Mesendoderm (in vitro differentiated cells): ENCODE measurements at regions not wholly inside any gene's neighbourhood (a gene's known extent, or its start where the extent isn't known, plus 50 kb on each side); places are given as distances from the start of the nearest gene placed in this dataset.
A peak's percentile ranks its signal among the peaks of the same experiment; 100 is the strongest.

Source experiments
- DNase-seq: peaks from one replicate; pipeline ENCODE4 v3.0.0; 2013
- H2AK5ac ChIP-seq: 2 replicates; pipeline ENCODE4 v1.6.1; 2013; ENCODE audit warnings: low read length, inconsistent platforms
- H2BK120ac ChIP-seq: 2 replicates; pipeline ENCODE4 v1.6.1; 2013; ENCODE audit warnings: low read depth, mild to moderate bottlenecking, low read length, moderate library complexity, mixed read lengths
- H2BK15ac ChIP-seq: replicated peaks from 2 replicates; pipeline ENCODE4 v1.6.1; 2013; ENCODE audit warnings: low read depth, mild to moderate bottlenecking, moderate library complexity
- H2BK5ac ChIP-seq: 2 replicates; pipeline ENCODE4 v1.6.1; 2013; ENCODE audit warnings: low read length, inconsistent platforms
- H3K18ac ChIP-seq: 2 replicates; pipeline ENCODE4 v1.6.1; 2013; ENCODE audit warnings: mild to moderate bottlenecking, low read length, mixed read lengths
- H3K23ac ChIP-seq: one replicate; pipeline ENCODE4 v1.6.1; 2013; ENCODE audit warnings: low read length
- H3K27ac ChIP-seq: 2 replicates; pipeline ENCODE4 v1.5.1; 2013; ENCODE audit warnings: low read depth, mild to moderate bottlenecking, inconsistent platforms, low read length, moderate library complexity
- H3K27me3 ChIP-seq: 2 replicates; pipeline ENCODE4 v1.6.1; 2013; ENCODE audit warnings: low read length, control low read depth, mild to moderate bottlenecking, inconsistent platforms; ENCODE audit not compliant: insufficient read depth, poor library complexity
- H3K36me3 ChIP-seq: 2 replicates; pipeline ENCODE4 v1.6.1; 2013; ENCODE audit warnings: low read length, inconsistent platforms; ENCODE audit not compliant: control insufficient read depth, insufficient read depth
- H3K4ac ChIP-seq: one replicate; pipeline ENCODE4 v1.6.1; 2013; ENCODE audit warnings: low read depth, mild to moderate bottlenecking, low read length, moderate library complexity
- H3K4me1 ChIP-seq: 2 replicates; pipeline ENCODE4 v1.6.1; 2013; ENCODE audit warnings: low read depth, low read length, inconsistent platforms; ENCODE audit not compliant: control insufficient read depth
- H3K4me2 ChIP-seq: 2 replicates; pipeline ENCODE4 v1.6.1; 2013; ENCODE audit warnings: low read length
- H3K4me3 ChIP-seq: 2 replicates; pipeline ENCODE4 v1.5.1; 2013; ENCODE audit warnings: mild to moderate bottlenecking, low read length
- H3K56ac ChIP-seq: one replicate; pipeline ENCODE4 v1.6.1; 2013; ENCODE audit warnings: low read length
- H3K79me1 ChIP-seq: 2 replicates; pipeline ENCODE4 v1.6.1; 2013; ENCODE audit warnings: low read length, inconsistent platforms
- H3K79me2 ChIP-seq: 2 replicates; pipeline ENCODE4 v1.6.1; 2013; ENCODE audit warnings: mild to moderate bottlenecking, low read length; ENCODE audit not compliant: control insufficient read depth, insufficient read depth
- H3K9ac ChIP-seq: 2 replicates; pipeline ENCODE4 v1.6.1; 2013; ENCODE audit warnings: low read length, inconsistent platforms
- H4K5ac ChIP-seq: one replicate; pipeline ENCODE4 v1.6.1; 2013; ENCODE audit warnings: low read length
- H4K8ac ChIP-seq: one replicate; pipeline ENCODE4 v1.6.1; 2013; ENCODE audit warnings: low read depth, mild to moderate bottlenecking, control low read depth, low read length, moderate library complexity
- WGBS: extraction: QIAGEN DNeasy Blood & Tissue Kit; methylation state at CpG from one replicate; pipeline ENCODE4 v1.1.7; 2013; ENCODE audit warnings: low lambda C conversion rate, missing lambda C conversion rate; ENCODE audit not compliant: insufficient coverage; ENCODE audit errors: extremely low coverage; 5-methylcytosine and 5-hydroxymethylcytosine counted together

DNA sequence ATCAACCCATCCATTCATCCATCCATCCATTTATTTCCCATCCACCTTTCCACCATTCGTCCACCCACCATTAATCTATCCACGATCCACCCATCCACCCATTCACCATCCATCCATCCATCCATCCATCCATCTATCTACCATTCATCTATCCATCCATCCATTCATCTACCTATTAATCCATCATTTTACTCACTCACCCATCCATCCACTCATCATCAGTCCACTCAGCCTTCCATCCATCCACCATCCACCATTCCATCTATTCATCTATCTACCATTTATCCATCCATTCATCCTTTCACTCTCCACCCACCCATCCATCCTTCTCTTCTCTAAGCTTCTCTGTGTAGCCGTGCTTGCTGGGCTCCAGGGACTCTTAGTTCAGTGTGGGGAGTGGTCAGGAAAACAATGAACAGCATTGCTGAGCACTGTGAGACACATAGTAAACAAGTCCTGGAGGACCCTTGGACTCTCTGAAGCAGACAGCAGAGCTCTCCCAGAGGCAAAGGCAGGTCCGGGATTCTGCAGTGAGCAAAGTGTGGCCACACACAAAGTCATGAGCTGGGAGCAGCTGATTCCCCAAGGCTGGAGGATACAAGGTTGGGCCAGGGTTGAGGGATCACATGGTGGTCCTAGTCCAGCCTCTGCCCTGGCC, 642.2 kb downstream of the BRD1 start:
- H3K4me1 ChIP-seq = no peaks in the 10 kb centered on the region
- no peaks in the 10 kb centered on the region for H3K79me1 ChIP-seq
- no peak for DNase-seq

DNA sequence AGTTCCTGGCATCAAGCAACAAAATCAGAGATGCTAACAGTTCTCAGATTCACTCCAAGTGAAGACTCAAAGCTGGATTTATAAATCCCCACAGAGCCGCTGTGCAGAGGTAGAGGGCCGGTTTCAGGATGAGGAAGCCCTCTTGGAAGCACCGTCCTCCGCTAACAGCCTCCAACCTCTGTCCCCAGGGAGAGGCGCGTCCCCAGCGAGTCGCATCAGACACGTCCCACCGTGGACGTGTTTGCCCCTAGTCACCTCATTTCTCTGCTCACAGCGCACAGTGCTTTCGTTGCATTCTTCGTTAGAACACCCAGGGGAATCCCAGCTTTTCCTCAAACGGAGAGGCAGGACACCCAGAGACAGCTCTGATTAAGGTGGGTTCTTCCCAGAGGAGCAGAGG, 642.9 kb downstream of the BRD1 start:
- Histone ChIP-seq H3K4ac (no peak overlapping the region), H3K36me3 (no peaks in the 10 kb centered on the region), H3K4me2 (no peak overlapping the region), H3K79me1 (no peaks in the 10 kb centered on the region), H2BK120ac (no peak overlapping the region), H2BK5ac (no peak overlapping the region), H3K56ac (no peak overlapping the region), H2AK5ac (no peak overlapping the region), H3K4me1 (no peaks in the 10 kb centered on the region), H2BK15ac (no peak overlapping the region), H3K18ac (no peak overlapping the region), H4K5ac (no peak overlapping the region), H3K79me2 (no peaks in the 10 kb centered on the region), H3K23ac (no peak overlapping the region), H3K27ac (no peak overlapping the region), H3K27me3 (no peaks in the 10 kb centered on the region), H3K9ac (no peak overlapping the region), H4K8ac (no peak overlapping the region), H3K4me3 (no peak overlapping the region)
- no CpG with 5 or more reads among the region's 15 CpGs for WGBS
- DNase-seq = no peak

More for the DNA sequence above, 642.2 kb downstream of the BRD1 start:
- Histone ChIP-seq H2BK5ac (no peak overlapping the region), H3K27ac (no peak overlapping the region), H4K5ac (no peak overlapping the region), H3K9ac (no peak overlapping the region), H3K4ac (no peak overlapping the region), H3K23ac (no peak overlapping the region), H2BK120ac (no peak overlapping the region), H3K27me3 (no peaks in the 10 kb centered on the region), H3K56ac (no peak overlapping the region), H3K18ac (no peak overlapping the region), H3K79me2 (no peaks in the 10 kb centered on the region), H3K36me3 (no peaks in the 10 kb centered on the region), H2BK15ac (no peak overlapping the region), H3K4me3 (no peak overlapping the region), H4K8ac (no peak overlapping the region), H3K4me2 (no peak overlapping the region), H2AK5ac (no peak overlapping the region)
- WGBS = 100% methylated on average over 1 of the region's 4 CpGs

DNA sequence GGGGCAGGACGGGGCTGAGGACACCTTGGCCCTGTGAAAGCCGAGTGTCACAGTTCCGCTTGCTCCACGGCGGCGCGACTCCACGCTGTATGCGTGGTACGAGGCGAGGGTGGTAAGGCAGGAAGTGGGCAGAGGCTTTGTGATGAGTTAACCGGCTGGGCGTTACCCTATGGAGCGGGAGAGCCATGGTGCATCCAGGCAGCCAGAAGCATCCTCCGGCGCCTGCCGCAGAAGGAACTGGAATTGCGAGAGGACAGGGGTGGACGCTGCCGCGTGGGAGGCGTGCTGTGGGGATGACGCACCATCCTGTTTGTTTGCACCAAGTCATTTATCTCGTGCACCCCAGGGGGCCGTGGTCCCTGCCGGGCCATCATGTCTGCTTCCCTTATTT, 643.9 kb downstream of the BRD1 start:
- Histone ChIP-seq H2AK5ac (no peak overlapping the region), H2BK15ac (no peak overlapping the region), H3K9ac (no peak overlapping the region), H3K36me3 (no peaks in the 10 kb centered on the region), H4K5ac (no peak overlapping the region), H3K79me1 (no peaks in the 10 kb centered on the region), H4K8ac (no peak overlapping the region), H3K4me3 (no peak overlapping the region), H2BK120ac (no peak overlapping the region), H3K18ac (no peak overlapping the region), H3K27ac (no peak overlapping the region), H3K4me2 (no peak overlapping the region), H3K27me3 (no peaks in the 10 kb centered on the region), H3K4ac (no peak overlapping the region), H3K23ac (peak overlapping the region; percentile 35), H3K79me2 (no peaks in the 10 kb centered on the region), H3K56ac (no peak overlapping the region), H2BK5ac (no peak overlapping the region), H3K4me1 (no peaks in the 10 kb centered on the region)
- DNase-seq = no peak
- WGBS = no CpG with 5 or more reads among the region's 26 CpGs

DNA sequence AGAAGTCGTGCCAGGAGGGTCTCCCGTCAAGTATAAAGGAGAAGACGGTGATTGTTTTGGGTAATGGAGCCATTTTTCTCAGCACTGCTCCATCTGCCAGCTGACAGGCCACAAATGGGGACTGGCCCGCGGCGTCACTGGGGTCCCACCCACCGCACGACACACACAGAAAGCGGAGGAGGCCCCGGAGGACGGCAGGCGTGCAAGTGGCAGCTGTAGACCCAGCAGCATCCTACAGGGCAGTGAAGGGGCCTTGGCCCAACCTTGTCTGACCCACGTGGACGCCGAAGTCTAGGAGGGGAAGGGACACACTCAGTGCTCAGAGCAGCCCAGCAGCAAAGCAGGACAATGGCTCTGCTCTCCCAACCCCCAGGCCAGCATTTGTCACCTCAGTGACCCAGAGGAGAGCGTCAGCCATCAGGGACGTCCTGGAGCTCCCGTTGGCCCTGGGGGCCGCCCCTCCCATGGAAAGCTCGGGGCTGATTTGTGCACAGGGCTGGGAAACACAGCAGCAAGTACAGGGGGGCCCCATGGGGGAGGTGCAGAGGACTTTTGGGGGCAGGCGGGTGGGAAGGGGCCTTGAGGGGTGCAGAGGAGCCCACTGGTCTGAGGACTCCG, 644.4 kb downstream of the BRD1 start:
- Histone ChIP-seq H2AK5ac (no peak overlapping the region), H3K23ac (peak overlapping the region; percentile 35)

DNA sequence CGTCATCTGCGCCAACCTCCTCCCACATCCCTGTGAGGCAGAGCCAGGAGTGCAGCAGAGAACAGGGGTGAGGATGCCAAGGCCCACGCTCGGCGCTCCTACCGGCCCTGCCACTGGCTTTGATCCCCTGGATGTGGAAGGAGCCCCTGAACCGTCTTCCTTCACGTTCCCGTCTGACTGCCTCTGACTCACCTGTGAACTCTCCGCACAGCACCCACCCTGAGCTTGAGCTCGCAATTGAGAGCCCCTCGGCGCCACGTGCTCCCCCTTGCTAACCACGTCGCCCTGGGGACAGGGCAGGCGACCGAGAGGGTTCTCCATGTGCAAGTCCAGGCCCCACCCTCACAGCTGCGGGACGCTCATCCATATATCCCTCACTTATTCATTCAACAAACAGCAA, 645.3 kb downstream of the BRD1 start:
- no peak overlapping the region for H3K18ac ChIP-seq
- H3K9ac ChIP-seq = no peak overlapping the region
- H3K36me3 ChIP-seq = no peaks in the 10 kb centered on the region
- H2BK120ac ChIP-seq = no peak overlapping the region
- H3K27ac ChIP-seq = no peak overlapping the region
- H3K4me1 ChIP-seq = no peaks in the 10 kb centered on the region
- no peak overlapping the region for H2BK15ac ChIP-seq
- H3K79me1 ChIP-seq = no peaks in the 10 kb centered on the region
- no peak overlapping the region for H3K4ac ChIP-seq
- no peak overlapping the region for H2AK5ac ChIP-seq
- H3K56ac ChIP-seq = no peak overlapping the region
- no peak for DNase-seq
- no peak overlapping the region for H4K8ac ChIP-seq
- H2BK5ac ChIP-seq = no peak overlapping the region
- WGBS = no CpG with 5 or more reads among the region's 20 CpGs
- no peaks in the 10 kb centered on the region for H3K27me3 ChIP-seq
- H3K4me3 ChIP-seq = no peak overlapping the region
- H3K79me2 ChIP-seq = no peaks in the 10 kb centered on the region
- no peak overlapping the region for H3K23ac ChIP-seq
- H4K5ac ChIP-seq = no peak overlapping the region
- H3K4me2 ChIP-seq = no peak overlapping the region

More for the DNA sequence above, 644.4 kb downstream of the BRD1 start:
- H2BK120ac ChIP-seq = no peak overlapping the region
- H3K4me1 ChIP-seq = no peaks in the 10 kb centered on the region
- H3K36me3 ChIP-seq = no peaks in the 10 kb centered on the region
- no peak overlapping the region for H3K9ac ChIP-seq
- H3K56ac ChIP-seq = no peak overlapping the region
- no CpG with 5 or more reads among the region's 22 CpGs for WGBS
- no peaks in the 10 kb centered on the region for H3K79me1 ChIP-seq
- no peak overlapping the region for H2BK15ac ChIP-seq
- no peak overlapping the region for H3K18ac ChIP-seq
- H3K27ac ChIP-seq = no peak overlapping the region
- no peaks in the 10 kb centered on the region for H3K79me2 ChIP-seq
- H4K8ac ChIP-seq = no peak overlapping the region
- DNase-seq = no peak
- H2BK5ac ChIP-seq = no peak overlapping the region
- no peak overlapping the region for H4K5ac ChIP-seq
- H3K27me3 ChIP-seq = no peaks in the 10 kb centered on the region
- H3K4me2 ChIP-seq = no peak overlapping the region
- H3K4ac ChIP-seq = no peak overlapping the region
- no peak overlapping the region for H3K4me3 ChIP-seq

DNA sequence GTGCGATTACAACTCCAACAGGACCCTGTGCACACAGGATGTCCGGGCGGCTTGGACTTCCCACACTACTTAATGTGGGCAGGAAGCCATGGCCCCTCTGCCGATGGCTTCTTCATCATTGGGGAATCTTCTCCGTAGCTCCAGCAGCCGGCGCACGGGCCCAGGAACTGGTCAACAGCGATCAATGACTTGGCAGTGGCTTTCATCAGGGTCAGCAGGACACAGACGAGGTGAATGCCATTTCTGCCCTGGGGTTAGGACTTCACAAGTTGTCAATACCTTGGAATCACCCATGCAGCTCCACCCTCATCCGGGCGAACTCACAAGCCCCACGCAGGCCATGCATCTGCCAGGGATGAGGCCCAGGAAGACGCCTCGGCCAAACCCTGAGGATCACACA, 645.7 kb downstream of the BRD1 start:
- no peak overlapping the region for H2BK15ac ChIP-seq
- DNase-seq = no peak
- no peak overlapping the region for H3K4me3 ChIP-seq
- no peak overlapping the region for H3K9ac ChIP-seq
- H3K27me3 ChIP-seq = no peaks in the 10 kb centered on the region
- H3K4me1 ChIP-seq = no peaks in the 10 kb centered on the region
- no peak overlapping the region for H3K4me2 ChIP-seq
- H3K79me1 ChIP-seq = no peaks in the 10 kb centered on the region
- H3K23ac ChIP-seq = no peak overlapping the region
- H2AK5ac ChIP-seq = no peak overlapping the region
- H4K5ac ChIP-seq = no peak overlapping the region
- no peak overlapping the region for H3K27ac ChIP-seq
- H4K8ac ChIP-seq = no peak overlapping the region
- no CpG with 5 or more reads among the region's 15 CpGs for WGBS
- no peak overlapping the region for H2BK120ac ChIP-seq
- H3K79me2 ChIP-seq = no peaks in the 10 kb centered on the region
- no peaks in the 10 kb centered on the region for H3K36me3 ChIP-seq
- H3K56ac ChIP-seq = no peak overlapping the region
- H3K4ac ChIP-seq = no peak overlapping the region
- no peak overlapping the region for H3K18ac ChIP-seq
- H2BK5ac ChIP-seq = no peak overlapping the region
